CMK (cell line): ENCODE measurements at regions not wholly inside any gene's neighbourhood (a gene's known extent, or its start where the extent isn't known, plus 50 kb on each side); places are given as distances from the start of the nearest gene placed in this dataset.

Source experiments
- DNase-seq: peaks from one replicate; pipeline ENCODE4 v3.0.0-alpha.2; 2010; ENCODE audit warnings: low read depth

GRCh38 chr18:61756244-61756643 lies 136.6 kb downstream of the RNF152 start:
- DNase-seq, result no peak

GRCh38 chr18:61755555-61755954 lies 137.3 kb downstream of the RNF152 start:
- no peak for DNase-seq

GRCh38 chr18:61754039-61754583 lies 138.7 kb downstream of the RNF152 start:
- no peak for DNase-seq

GRCh38 chr18:61753373-61753772 lies 139.4 kb downstream of the RNF152 start:
- no peak for DNase-seq

GRCh38 chr18:61752973-61753372 lies 139.8 kb downstream of the RNF152 start:
- no peak for DNase-seq

- DNase-seq, result no peak
Observed at GRCh38 chr18:61750840-61751668, 141.8 kb downstream of the RNF152 start.

- DNase-seq, result no peak
Observed at GRCh38 chr18:61749546-61749945, 143.3 kb downstream of the RNF152 start.

GRCh38 chr18:61749031-61749430 lies 143.8 kb downstream of the RNF152 start:
- no peak for DNase-seq

- no peak for DNase-seq
Observed at GRCh38 chr18:61748004-61748403, 144.8 kb downstream of the RNF152 start.

GRCh38 chr18:61743775-61744531 lies 148.9 kb downstream of the RNF152 start:
- DNase-seq, result no peak

GRCh38 chr18:61742565-61743429 lies 150.0 kb downstream of the RNF152 start:
- no peak for DNase-seq

GRCh38 chr18:61741881-61742454 lies 150.8 kb downstream of the RNF152 start:
- no peak for DNase-seq

GRCh38 chr18:61738488-61738887 lies 154.3 kb downstream of the RNF152 start:
- no peak for DNase-seq

- DNase-seq, result no peak
Observed at GRCh38 chr18:61738042-61738441, 154.8 kb downstream of the RNF152 start.

- no peak for DNase-seq
Observed at GRCh38 chr18:61736133-61736532, 156.7 kb downstream of the RNF152 start.

GRCh38 chr18:61735564-61736102 lies 157.2 kb downstream of the RNF152 start:
- DNase-seq, result no peak

GRCh38 chr18:61734396-61734795 lies 158.4 kb downstream of the RNF152 start:
- no peak for DNase-seq

GRCh38 chr18:61732854-61733253 lies 160.0 kb downstream of the RNF152 start:
- DNase-seq, result no peak

- no peak for DNase-seq
Observed at GRCh38 chr18:61731693-61732376, 161.0 kb downstream of the RNF152 start.

- DNase-seq, result no peak
Observed at GRCh38 chr18:61731178-61731577, 161.6 kb downstream of the RNF152 start.

- no peak for DNase-seq
Observed at GRCh38 chr18:61729322-61729721, 163.5 kb downstream of the RNF152 start.
